HG02588 (cell line): ENCODE measurements at regions not wholly inside any gene's neighbourhood (a gene's known extent, or its start where the extent isn't known, plus 50 kb on each side); places are given as distances from the start of the nearest gene placed in this dataset.
"Not testable (repeated sequence)": the region's sequence is repeated elsewhere in the genome, so short reads cannot be mapped to it uniquely, and the experiment has no call there.

ENCODE experiments used
- ATAC-seq: cut with Tn5 transposase; IDR thresholded peaks from one replicate; pipeline ENCODE4 v1.9.1; 2021; ENCODE audit warnings: mild to moderate bottlenecking, moderate library complexity; ENCODE audit not compliant: unreplicated experiment

DNA sequence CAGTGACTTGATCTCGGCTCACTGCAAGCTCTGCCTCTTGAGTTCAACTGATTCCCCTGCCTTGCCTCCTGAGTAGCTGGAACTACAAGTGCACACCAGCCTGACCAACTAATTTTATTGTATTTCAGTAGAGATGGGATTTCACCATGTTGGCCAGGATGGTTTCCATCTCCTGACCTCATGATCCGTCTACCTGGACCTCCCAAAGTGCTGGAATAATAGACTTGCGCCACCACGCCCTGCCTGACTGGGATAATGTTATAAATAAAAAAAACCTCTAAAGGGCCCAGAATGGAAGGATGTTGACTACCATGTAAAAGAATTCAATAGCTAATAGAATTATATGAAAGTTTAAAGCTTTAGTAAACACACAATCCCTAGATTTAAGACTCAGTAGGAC is 91.9 kb downstream of the TSPY10 start:
- ATAC-seq, result no peak

DNA sequence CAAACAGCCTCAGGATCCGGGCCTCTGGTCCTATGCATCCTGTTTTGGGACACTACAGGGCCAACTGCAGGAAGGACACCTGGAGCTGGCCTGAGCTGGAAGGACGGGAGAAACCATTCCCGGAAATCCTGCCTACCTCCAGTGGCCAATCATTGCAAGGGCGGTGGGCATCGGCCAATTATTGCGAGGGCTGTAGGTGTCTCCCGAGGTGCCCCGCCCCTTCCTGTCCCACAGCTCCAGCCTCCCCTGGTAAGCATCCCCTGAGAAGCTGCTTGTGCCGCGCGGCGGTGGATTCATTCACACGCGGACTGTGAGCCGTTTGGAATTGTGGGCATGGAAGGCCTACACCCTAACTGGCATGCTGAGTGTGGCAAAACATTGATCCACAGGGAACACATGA is 95.5 kb downstream of the TSPY10 start:
- no peak for ATAC-seq

DNA sequence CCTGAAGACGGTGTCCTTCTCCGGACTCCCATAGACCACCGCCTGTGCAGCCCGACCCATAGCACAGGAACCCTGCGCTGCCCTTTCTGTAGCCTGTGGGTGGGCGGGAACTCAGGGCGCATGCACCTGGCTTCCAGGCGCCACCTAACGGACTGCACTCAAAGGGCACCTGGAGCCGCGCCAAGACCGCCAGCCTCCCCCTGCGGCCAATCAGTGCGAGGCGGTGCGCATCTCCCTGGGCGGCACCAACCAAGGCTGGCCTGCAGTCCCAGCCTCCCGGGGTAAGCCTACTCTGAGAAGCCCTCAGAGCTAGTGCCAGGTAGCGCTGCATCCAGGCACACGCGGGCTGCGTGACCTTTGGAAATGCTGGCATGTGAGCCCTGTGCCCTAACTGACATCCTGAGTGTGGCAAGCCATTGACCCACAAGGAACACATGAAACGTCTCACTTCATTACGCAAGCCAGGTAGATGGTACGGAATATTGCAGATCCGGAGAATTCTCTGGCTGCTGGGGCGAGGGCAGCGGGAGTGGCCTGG is 113.0 kb downstream of the TSPY10 start:
- not testable (repeated sequence) for ATAC-seq

DNA sequence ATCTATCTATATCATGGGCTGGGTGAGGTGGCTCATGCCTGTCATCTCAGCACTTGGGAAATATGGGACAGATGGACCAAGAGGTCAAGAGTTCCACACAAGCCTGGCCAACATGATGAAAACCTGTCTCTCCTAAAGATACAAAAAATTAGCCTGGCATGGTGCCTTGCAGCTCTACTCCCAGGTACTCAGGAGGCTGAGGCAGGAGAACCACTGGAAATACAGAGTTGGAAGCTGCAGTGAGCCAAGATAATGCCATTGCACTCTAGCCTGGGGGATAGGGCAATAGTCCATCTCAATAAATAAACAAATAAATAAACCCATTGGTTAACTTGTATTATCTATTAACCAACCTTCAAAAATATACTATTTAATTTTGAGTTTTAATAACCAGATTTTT is 138.5 kb downstream of the TSPY10 start:
- not testable (repeated sequence) for ATAC-seq

DNA sequence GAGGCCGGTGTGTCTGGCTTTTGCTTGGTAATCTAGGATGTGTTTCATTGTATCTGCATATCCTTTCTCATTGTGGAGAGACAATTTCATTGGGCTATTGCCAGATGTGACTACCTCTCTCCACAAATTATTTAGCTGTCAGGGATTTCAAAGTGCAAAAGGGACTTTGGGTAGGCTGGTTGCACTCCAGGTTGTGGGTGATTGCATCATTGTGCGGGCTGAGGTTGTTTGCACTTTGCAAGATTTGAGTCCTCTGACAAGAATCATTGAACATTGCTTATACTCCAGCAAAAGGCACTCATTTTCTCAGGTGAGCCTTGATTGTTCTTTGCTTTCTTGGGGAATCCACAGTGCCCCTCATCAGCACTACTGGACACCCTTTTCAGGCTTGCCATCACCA is 164.8 kb downstream of the TSPY10 start:
- not testable (repeated sequence) for ATAC-seq

DNA sequence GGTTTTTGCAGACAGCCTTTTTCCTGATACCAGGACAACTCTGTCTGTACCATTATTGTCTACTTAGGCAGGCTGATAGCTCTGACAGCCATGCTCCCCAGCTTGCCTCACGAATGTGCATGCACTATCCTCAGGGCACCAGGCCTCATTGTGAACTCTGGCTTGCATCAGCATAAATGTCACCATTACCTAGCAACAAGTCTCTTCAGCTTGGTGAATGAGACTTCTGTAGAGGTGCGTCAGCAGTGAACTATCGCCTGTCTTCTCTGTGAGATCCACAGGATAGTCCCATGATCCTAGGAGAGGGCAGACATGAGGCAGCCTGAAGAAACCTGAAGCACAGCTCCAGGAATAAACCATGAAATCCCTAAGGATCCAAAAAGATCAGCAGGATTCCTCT is 189.3 kb downstream of the TSPY10 start:
- ATAC-seq, result not testable (repeated sequence)

DNA sequence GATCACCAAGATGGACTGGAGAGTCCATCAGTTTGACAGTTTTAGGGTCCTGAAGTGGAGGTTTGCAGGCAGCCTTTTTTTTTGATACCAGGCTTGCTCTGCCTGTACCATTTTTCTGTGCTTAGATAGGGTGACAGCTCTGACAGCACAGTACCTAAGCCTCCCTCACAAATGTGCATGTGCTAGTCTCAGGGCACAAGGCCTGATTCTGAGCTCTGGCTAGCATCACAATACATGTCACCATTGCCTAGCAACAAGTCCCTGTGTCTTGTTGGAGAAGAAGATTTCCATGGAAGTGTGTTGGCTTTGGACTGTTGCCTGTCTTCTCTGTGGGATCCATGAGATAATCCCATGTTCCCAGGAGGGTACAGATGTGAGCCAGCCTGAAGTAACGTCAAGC is 191.1 kb downstream of the TSPY10 start:
- not testable (repeated sequence) for ATAC-seq

DNA sequence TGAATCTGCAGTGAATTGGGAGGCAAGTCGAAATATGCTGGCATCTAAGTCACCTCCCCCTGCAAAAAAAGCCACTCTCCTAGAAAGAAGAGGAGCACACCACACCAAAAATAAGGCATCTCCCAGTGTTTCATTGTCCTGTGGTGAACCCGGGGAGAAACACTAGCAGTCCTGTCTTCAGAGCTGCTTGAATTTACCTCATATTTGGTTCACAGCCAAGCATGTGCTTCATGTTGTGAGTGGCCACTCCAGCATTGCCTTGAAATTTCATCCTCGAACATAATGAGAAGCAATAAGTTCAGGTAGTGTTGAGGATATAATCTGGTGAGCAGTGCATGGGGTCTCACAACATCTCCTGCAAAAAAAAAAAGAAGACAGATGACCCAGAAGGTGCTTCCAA is 191.9 kb downstream of the TSPY10 start:
- ATAC-seq, result not testable (repeated sequence)

DNA sequence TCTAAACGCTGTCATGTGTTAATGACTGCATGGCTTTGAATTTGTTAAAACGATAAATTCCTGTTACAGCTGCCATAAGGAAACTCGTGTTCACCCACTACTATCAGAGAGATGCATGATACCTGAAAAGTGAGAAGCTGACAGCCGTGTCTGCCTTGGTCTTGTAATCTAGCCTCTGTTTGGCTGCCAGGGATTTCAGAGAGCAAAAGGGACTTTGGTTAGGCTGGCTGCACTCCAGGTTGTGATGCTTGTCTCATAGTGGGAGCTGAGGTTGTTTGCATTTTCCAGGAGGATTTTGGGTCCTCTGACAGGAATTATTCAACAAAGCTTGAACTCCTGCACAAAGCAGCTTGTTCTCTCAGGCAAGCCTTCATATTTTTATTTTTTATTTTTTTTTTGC is 209.9 kb downstream of the TSPY10 start:
- not testable (repeated sequence) for ATAC-seq

DNA sequence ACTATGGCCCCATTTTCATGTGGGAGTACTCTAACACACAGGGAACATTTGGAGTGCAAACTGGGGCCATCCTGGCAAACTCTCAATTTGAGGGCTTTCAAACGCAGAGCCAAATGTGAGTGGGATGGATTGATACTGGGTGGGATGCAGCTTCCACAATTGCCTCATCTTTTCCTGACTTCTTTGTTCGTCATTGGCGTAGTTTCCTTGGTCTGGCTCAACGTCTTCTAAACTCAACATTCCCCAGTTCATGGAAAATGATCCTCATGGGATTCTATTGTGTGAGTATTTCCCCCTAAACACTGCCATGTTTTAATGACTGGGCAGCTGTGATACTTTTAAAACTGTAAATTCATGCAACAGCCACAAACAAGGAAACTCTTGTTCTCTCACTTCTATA is 228.3 kb downstream of the TSPY10 start:
- not testable (repeated sequence) for ATAC-seq

DNA sequence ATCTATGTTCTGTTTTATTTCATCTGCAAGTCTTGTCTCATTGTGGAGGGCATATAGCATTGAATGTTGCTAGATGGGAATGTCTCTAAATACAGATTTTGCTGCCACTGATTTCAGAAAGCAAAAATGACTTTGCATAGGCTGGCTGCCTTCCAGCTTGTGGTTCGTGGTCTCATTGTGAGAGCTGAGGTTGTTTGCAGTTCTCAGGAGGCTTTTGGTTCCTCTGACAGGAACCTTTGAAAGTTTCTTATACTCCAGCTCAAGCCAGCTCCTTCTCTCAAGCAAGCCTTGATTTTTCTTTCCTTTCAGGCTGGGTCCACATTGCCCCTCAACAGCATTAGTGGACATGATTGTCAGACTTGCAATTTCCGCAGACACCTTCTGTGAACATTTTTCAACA is 229.8 kb downstream of the TSPY10 start:
- peak; percentile 63 for ATAC-seq

DNA sequence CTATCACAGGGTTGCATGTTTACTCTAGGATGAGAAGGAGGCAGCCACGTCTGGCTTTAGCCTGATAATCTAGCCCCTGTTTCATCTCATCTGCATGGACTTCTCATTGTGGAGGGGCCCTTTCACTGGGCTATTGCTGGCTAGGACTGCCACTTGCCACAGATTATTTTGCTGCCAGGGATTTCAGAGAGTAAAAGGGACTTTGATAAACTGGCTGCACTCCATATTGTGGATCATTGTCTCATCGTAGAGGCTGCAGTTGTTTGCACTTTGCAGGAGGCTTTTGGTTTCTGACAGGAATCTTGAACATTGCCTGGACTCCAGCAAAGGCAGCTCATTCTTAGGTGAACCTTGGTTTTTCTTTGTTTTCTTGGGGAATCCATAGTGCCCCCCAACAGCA is 234.8 kb downstream of the TSPY10 start:
- ATAC-seq, result not testable (repeated sequence)

DNA sequence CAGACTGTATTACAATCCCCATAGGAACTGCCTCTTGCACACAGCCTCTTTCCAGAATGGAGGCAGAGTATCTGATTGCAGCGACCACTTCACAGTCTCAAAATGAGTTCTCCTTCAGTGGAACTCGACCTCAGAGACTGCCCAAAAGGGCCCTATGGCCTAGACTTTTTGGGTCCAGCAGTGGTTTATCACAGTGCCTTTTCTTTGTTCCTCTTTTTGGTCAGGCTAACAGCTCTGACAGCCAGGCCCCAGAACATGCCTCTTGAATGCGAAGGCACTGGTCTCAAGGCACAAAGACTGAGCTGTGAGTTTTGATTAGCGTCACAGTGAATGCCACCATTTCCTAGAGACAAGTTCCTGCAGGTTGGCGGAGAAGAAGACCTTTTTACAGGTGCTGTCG is 241.6 kb downstream of the TSPY10 start:
- ATAC-seq, result not testable (repeated sequence)

DNA sequence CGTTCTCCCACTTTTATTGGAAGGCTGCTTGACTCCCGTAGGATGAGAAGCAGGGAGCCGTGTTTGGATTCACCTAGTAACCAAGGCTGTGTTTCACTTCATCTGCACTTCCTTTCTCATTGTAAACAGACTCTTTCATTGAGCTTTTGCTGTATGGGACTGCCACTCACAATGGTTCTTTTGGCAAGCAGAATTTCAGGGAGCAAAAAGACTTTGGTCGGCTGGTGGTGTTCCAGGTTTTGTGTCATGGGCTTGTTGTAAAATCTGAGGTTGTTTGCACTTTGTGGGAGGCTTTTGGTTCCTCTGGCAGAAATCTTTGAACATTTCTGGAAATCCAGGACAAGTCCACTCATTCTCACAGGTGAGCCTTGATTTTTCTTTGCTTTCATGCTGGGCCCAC is 243.4 kb downstream of the TSPY10 start:
- not testable (repeated sequence) for ATAC-seq

DNA sequence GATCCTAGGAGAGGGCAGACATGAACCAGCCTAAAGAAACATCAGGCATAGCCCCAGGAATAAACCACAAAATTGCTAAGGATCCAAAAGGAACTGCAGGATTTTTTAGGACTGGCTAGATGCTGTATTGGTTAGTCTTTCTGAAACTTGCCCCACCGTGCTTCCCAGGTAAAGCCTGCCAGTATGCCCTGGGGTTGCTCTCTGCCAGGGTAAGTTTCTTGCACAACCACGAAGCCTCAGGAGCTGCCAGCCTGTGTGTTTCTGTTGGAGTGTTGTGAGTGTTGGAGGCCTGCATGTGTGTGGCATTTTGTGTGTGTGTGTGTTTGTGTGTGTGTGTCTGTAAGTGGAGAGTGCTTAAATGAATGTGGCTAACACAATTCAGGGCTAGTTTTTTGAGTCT is 244.4 kb downstream of the TSPY10 start:
- not testable (repeated sequence) for ATAC-seq

DNA sequence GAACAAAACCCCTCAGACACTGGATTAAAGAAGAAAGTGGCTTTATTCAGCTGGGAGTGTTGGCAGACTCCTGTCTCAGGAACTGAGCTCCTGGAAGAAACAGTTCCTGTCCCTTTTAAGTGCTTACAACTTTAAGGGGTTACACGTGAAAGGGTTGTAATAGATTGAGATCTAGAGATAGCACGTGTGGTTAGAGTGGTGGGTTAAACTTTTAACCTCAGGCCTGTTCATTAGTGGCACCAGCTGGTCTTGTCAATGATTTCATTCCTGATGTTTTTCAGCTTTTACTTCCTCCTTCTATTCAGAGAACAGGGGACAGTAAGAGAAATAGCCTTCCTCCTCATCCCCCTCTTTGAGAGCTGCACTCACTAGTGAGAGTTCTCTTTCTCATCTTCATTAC is 247.1 kb downstream of the TSPY10 start:
- ATAC-seq, result not testable (repeated sequence)

DNA sequence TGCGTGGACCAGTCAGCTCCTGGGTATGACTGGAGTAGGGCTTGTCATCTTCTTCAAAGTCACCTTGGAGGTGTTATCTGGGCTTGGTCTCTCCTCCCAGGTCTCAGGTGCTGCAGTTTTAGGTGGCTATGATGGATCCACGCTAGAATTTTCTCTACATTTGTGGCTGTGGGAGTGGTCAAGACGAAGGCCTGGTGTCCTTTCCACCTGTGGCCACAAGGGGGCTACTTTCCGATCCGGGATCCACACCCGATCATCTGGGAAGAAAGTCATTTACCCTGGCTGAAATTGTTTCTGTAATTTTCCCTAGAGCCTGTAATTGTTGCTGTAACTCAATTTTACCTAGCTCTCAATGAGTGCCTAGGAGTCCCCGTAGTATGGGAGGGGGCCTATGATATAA is 248.0 kb downstream of the TSPY10 start:
- ATAC-seq, result not testable (repeated sequence)

DNA sequence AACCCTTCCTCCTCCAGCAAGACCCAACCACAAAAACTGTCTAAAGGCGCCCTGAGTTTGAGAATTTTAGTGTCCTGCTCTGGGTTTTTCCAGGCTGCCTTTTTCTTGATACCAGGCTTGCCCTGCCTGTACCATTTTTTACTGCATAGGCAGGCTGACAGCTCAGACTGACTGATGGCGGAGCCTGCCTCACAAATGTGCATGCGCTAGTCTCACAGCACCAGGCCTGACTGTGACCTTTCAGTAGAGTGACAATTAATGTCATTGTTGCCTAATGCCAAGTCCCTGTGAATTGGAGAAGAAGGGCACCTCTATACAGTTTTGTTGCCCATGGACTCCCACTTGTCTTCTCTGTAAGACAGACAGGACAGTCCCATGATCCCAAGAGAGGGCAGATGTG is 253.9 kb downstream of the TSPY10 start:
- not testable (repeated sequence) for ATAC-seq

DNA sequence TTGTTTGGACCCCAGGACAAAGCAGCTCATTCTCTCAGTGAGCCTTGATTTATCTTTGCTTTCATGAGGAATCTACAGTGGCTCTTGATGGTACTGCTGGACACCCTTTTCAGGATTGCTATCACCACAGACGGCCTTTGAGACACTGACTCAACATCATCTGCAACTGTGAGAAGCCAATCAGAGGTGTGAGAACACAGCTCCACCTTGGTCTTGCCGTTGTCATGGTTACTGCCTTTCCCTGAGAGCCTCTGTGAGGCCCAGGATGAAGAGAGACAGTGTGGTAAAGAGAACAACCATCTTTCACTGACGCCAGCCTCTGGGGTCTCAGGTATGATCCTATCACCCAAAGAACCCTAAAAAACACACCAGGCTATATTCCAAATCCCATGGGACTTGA is 270.2 kb downstream of the TSPY10 start:
- not testable (repeated sequence) for ATAC-seq

DNA sequence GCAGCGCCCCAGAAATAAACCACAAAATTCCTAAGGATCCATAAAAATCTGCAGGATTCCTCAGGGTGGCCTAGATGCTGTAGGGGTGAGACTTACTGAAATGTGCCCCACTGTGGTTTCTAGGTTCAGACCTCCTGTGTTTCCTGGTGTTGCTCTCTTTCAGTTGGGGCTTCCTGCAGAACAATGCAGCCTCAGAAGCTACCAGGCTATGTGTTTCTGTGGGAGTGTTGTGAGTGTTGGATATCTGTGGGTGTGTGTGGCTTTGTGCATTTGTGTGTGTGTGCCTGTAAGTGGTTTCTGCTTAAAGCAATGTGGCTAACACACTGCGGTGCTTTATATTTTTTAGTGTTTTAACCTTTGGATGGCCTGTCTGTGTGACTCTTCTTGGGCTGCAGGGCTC is 277.6 kb downstream of the TSPY10 start:
- ATAC-seq, result no peak
